CD4-positive, alpha-beta T cell treated with Interleukin-15 for 4 hours (primary cell): ENCODE measurements at regions not wholly inside any gene's neighbourhood (a gene's known extent, or its start where the extent isn't known, plus 50 kb on each side); places are given as distances from the start of the nearest gene placed in this dataset.

Experiments
- DNase-seq: peaks from one replicate; pipeline ENCODE4 v3.0.0-alpha.2; 2020; ENCODE audit warnings: low spot score

GRCh38 chr6:1482381-1483166, 93.2 kb downstream of the FOXF2 start:
- DNase-seq: no peak

GRCh38 chr6:1485678-1486077, 96.3 kb downstream of the FOXF2 start:
- no peak for DNase-seq

- no peak for DNase-seq
These were observed 97.0 kb downstream of the FOXF2 start for GRCh38 chr6:1486387-1486786.

- no peak for DNase-seq
These were observed 97.9 kb downstream of the FOXF2 start for GRCh38 chr6:1487239-1487638.

GRCh38 chr6:1491025-1491424, 101.6 kb downstream of the FOXF2 start:
- no peak for DNase-seq

GRCh38 chr6:1491591-1492319, 102.4 kb downstream of the FOXF2 start:
- DNase-seq: no peak

- no peak for DNase-seq
These were observed 105.3 kb downstream of the FOXF2 start for GRCh38 chr6:1494671-1495070.

- no peak for DNase-seq
These were observed 106.0 kb downstream of the FOXF2 start for GRCh38 chr6:1495344-1495743.

GRCh38 chr6:1496092-1496491, 106.7 kb downstream of the FOXF2 start:
- DNase-seq: no peak

- DNase-seq: no peak
These were observed 107.7 kb downstream of the FOXF2 start for GRCh38 chr6:1496836-1497760.

- DNase-seq: no peak
These were observed 108.4 kb downstream of the FOXF2 start for GRCh38 chr6:1497761-1498105.

- no peak for DNase-seq
These were observed 109.2 kb downstream of the FOXF2 start for GRCh38 chr6:1498491-1499113.

GRCh38 chr6:1499777-1500176, 109.9 kb upstream of the FOXC1 start:
- no peak for DNase-seq

- no peak for DNase-seq
These were observed 108.8 kb upstream of the FOXC1 start for GRCh38 chr6:1500913-1501312.

GRCh38 chr6:1502041-1502440, 107.7 kb upstream of the FOXC1 start:
- no peak for DNase-seq

- no peak for DNase-seq
These were observed 105.9 kb upstream of the FOXC1 start for GRCh38 chr6:1503811-1504210.

GRCh38 chr6:1504465-1504864, 105.2 kb upstream of the FOXC1 start:
- no peak for DNase-seq

GRCh38 chr6:1507251-1507650, 102.5 kb upstream of the FOXC1 start:
- no peak for DNase-seq

GRCh38 chr6:1509241-1509640, 100.5 kb upstream of the FOXC1 start:
- DNase-seq: no peak

GRCh38 chr6:1510239-1510638, 99.5 kb upstream of the FOXC1 start:
- no peak for DNase-seq

GRCh38 chr6:1513215-1513780, 96.4 kb upstream of the FOXC1 start:
- no peak for DNase-seq

GRCh38 chr6:1514078-1514477, 95.6 kb upstream of the FOXC1 start:
- DNase-seq: no peak
